Naive thymus-derived CD4-positive, alpha-beta T cell (primary cell): ENCODE measurements at regions not wholly inside any gene's neighbourhood (a gene's known extent, or its start where the extent isn't known, plus 50 kb on each side); places are given as distances from the start of the nearest gene placed in this dataset.

Experiments used
- ATAC-seq: fragments of 150-1000 bp; cut with Tn5 transposase; 2 replicates; pipeline ENCODE4 v1.10.0; 2021; ENCODE audit warnings: mild to moderate bottlenecking, moderate library complexity
- CTCF ChIA-PET: fragments of 350-600 bp; sonication (Branson Sonifier 250); formaldehyde crosslinking; loops from one replicate; lab custom pipeline; 2021; ENCODE audit warnings: antibody characterized with exemption; lab: Charles Lee
- POLR2A ChIA-PET: fragments of 350-600 bp; sonication (Branson Sonifier 250); formaldehyde crosslinking; loops from one replicate; lab custom pipeline; 2021; ENCODE audit warnings: antibody characterized with exemption, inconsistent platforms; lab: Charles Lee
- DNase-seq, 9 donors: peaks; one replicate each; pipeline versions ENCODE4 v3.0.0 to v3.0.0-alpha.2; 2020 to 2022; ENCODE audit warnings: mixed read lengths in 1 of 9
- H3K27ac ChIP-seq: one replicate; pipeline ENCODE4 v1.7.0; 2013; ENCODE audit warnings: mild to moderate bottlenecking, low read depth, low read length, moderate library complexity
- H3K27me3 ChIP-seq, 2 donors: one replicate each; pipeline ENCODE4 v1.7.0; 2013; ENCODE audit warnings: low read length in 2 of 2, mild to moderate bottlenecking in 2 of 2, moderate library complexity in 2 of 2; ENCODE audit not compliant: control insufficient read depth in 2 of 2, insufficient read depth in 2 of 2
- H3K36me3 ChIP-seq, 3 experiments: 1 replicate in 2 of 3; 2 replicates in 1 of 3; pipeline ENCODE4 v1.7.0; 2013; ENCODE audit warnings: low read length in 3 of 3, mild to moderate bottlenecking in 3 of 3, moderate library complexity in 1 of 3; ENCODE audit not compliant: insufficient read depth in 3 of 3, control insufficient read depth in 2 of 3
- H3K4me1 ChIP-seq, 2 donors: one replicate each; pipeline ENCODE4 v1.7.0; 2013; ENCODE audit warnings: low read length in 2 of 2, mild to moderate bottlenecking in 2 of 2, moderate library complexity in 1 of 2; ENCODE audit not compliant: control insufficient read depth in 2 of 2, insufficient read depth in 2 of 2
- H3K4me3 ChIP-seq: 2 replicates; pipeline ENCODE4 v1.7.0; 2013; ENCODE audit warnings: mild to moderate bottlenecking, low read length
- H3K9me3 ChIP-seq, 3 experiments: 1 replicate in 2 of 3; 2 replicates in 1 of 3; pipeline ENCODE4 v1.7.0; 2013; ENCODE audit warnings: low read length in 3 of 3; ENCODE audit not compliant: control insufficient read depth in 2 of 3
- H3K27ac Mint-ChIP-seq, 9 donors: one replicate each; pipeline ENCODE4 v1.8.0; 2020 to 2022; ENCODE audit warnings: mixed read lengths in 9 of 9, mild to moderate bottlenecking in 8 of 9, moderate library complexity in 5 of 9, inconsistent platforms in 2 of 9
- H3K27me3 Mint-ChIP-seq, 5 donors: one replicate each; pipeline ENCODE4 v1.8.0; 2021 to 2022; ENCODE audit warnings: mixed read lengths in 5 of 5, mild to moderate bottlenecking in 1 of 5
- H3K36me3 Mint-ChIP-seq, 5 donors: one replicate each; pipeline ENCODE4 v1.8.0; 2020 to 2022; ENCODE audit warnings: mixed read lengths in 5 of 5, mild to moderate bottlenecking in 3 of 5, inconsistent platforms in 1 of 5
- H3K4me1 Mint-ChIP-seq, 7 donors: one replicate each; pipeline ENCODE4 v1.8.0; 2020 to 2022; ENCODE audit warnings: mixed read lengths in 7 of 7, mild to moderate bottlenecking in 3 of 7, inconsistent platforms in 1 of 7
- H3K4me3 Mint-ChIP-seq, 10 donors: one replicate each; pipeline ENCODE4 v1.8.0; 2020 to 2022; ENCODE audit warnings: mild to moderate bottlenecking in 10 of 10, mixed read lengths in 10 of 10, moderate library complexity in 6 of 10, inconsistent platforms in 2 of 10
- H3K9me3 Mint-ChIP-seq, 11 donors: one replicate each; pipeline ENCODE4 v1.8.0; 2020 to 2022; ENCODE audit warnings: mixed read lengths in 11 of 11, mild to moderate bottlenecking in 4 of 11, inconsistent platforms in 1 of 11, moderate library complexity in 1 of 11
- intact Hi-C, 2 donors: fragments of 100-400 bp; cut with micrococcal nuclease; formaldehyde crosslinking; loops; one replicate each; pipeline ENCODE4 v1.15.1; 2023

DNA sequence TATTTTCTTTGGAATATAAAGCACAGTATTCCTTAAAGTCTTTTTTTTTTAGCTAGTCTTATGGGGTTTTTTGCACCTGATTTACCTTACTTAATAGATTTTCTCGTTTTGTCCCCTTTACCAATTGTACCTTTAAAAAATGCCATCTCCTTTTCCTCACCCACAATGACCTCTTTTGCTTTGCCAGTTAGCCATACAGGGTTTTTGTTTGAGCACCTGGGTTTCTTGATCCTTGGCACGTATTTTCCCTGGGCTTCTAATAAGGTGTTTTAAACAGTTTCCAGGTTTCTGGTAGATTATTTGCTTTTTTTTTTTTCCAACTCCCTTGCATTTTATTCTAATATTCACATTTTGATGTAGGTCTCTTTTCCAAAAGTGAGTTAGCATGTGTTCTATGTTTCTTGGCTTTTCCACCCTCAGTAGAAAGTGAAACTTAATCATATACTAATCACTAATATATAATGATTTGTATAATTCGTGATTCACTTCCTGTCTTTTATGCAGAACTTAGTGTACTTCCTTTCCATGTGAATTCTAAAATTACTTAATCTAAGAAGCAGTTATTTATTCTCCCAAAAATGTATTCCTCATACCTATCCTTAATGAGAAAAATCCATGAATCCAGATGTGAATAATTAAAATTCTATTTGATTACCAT lies 673.9 kb upstream of the RGMB start:
- CTCF ChIA-PET: no interaction called here
- H3K4me3 ChIP-seq: no peak overlapping the region
- Mint-ChIP-seq H3K9me3 (peaks cover 0 to 1% (median 0%) of the 10 kb centered on the region in 11 donors), H3K4me1 (no peaks in the 10 kb centered on the region), H3K36me3 (no peaks in the 10 kb centered on the region), H3K27me3 (peaks cover 0 to 1% (median 0%) of the 10 kb centered on the region in 5 donors), H3K4me3 (no peak overlapping the region), H3K27ac (no peak overlapping the region)
- no peak for ATAC-seq
- H3K9me3 ChIP-seq: no peaks in the 10 kb centered on the region
- POLR2A ChIA-PET: no interaction called here
- no peaks in the 10 kb centered on the region for H3K36me3 ChIP-seq
- intact Hi-C loops: no loop called here
- no peaks in the 10 kb centered on the region for H3K4me1 ChIP-seq
- no peak overlapping the region for H3K27ac ChIP-seq
- H3K27me3 ChIP-seq: no peaks in the 10 kb centered on the region
- DNase-seq: no peak

DNA sequence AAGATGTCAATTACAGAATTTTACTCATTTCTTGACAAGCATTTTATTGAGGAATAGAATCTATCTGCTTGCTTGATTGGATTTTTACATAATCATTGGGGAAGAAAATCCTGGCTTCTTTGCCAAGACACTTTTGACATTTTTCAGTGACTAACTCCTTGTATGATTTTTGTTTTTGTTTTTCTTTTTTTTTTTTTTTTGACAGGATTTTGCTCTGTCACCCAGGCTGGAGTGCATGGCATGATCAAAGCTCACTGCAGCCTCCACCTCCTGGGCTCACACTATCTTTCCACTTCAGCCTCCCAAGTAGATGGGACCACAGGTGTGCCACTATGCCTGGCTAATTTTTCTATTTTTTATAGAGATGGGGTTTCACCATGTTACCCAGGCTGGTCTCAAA lies 672.3 kb upstream of the RGMB start:
- no peaks in the 10 kb centered on the region for H3K4me1 ChIP-seq
- H3K4me3 ChIP-seq: no peak overlapping the region
- no peak overlapping the region for H3K27ac Mint-ChIP-seq
- DNase-seq: no peak
- no peak overlapping the region for H3K27ac ChIP-seq
- POLR2A ChIA-PET: no interaction called here
- no peaks in the 10 kb centered on the region for H3K36me3 ChIP-seq
- H3K27me3 Mint-ChIP-seq: peaks cover 0 to 6% (median 0%) of the 10 kb centered on the region in 5 donors
- H3K27me3 ChIP-seq: no peaks in the 10 kb centered on the region
- H3K9me3 Mint-ChIP-seq: peaks cover 0 to 2% (median 0%) of the 10 kb centered on the region in 11 donors
- no peaks in the 10 kb centered on the region for H3K36me3 Mint-ChIP-seq
- H3K4me1 Mint-ChIP-seq: no peaks in the 10 kb centered on the region
- intact Hi-C loops: no loop called here
- CTCF ChIA-PET: no interaction called here
- no peak overlapping the region for H3K4me3 Mint-ChIP-seq
- H3K9me3 ChIP-seq: no peaks in the 10 kb centered on the region
- ATAC-seq: no peak

DNA sequence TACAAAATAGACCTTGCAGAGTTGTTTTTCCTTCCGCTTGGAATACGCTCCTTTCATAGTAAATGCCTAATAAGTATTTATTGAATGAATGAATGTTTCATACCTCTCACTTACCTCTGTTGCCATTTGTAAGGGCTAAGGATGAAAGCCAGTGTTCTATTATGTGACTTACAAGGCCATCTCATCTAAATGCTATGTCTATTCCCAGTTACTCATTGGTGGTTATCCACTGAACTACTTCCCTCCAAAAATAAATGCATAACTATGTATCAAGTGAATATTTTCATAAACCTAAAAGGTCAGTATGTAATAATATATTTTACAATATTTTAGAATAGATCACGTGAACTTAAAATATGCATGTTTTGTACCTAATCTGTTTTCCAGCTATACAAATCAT lies 670.5 kb upstream of the RGMB start:
- ATAC-seq: no peak
- H3K27ac Mint-ChIP-seq: no peak overlapping the region
- Histone ChIP-seq H3K4me3 (no peak overlapping the region), H3K27me3 (no peaks in the 10 kb centered on the region), H3K36me3 (no peaks in the 10 kb centered on the region), H3K9me3 (no peaks in the 10 kb centered on the region), H3K27ac (no peak overlapping the region), H3K4me1 (no peaks in the 10 kb centered on the region)
- H3K4me1 Mint-ChIP-seq: no peaks in the 10 kb centered on the region
- DNase-seq: no peak
- peaks cover 0 to 11% (median 0%) of the 10 kb centered on the region in 5 donors for H3K27me3 Mint-ChIP-seq
- ChIA-PET CTCF (no interaction called here), POLR2A (no interaction called here)
- H3K36me3 Mint-ChIP-seq: no peaks in the 10 kb centered on the region
- no peak overlapping the region for H3K4me3 Mint-ChIP-seq
- peaks cover 0 to 2% (median 0%) of the 10 kb centered on the region in 11 donors for H3K9me3 Mint-ChIP-seq
- intact Hi-C loops: no loop called here

DNA sequence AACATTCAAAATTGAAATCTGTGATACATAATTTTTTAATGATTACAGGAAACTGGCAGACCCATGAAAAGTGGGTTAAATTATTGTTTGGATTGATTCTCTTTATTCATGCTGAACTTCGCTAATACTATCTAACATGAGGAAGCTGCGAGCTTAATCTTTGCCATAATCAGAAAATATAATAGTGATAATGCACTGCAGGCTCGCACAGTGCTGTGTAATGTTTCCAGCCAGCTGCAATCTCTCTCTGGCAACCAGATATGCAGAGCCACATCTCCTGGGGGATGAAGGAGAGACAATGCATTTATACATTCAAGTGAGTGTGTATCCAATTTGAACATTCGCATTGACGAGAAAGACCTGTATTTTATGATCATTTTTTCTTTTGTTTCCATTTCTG lies 669.7 kb upstream of the RGMB start:
- CTCF ChIA-PET: no interaction called here
- no peak overlapping the region for H3K4me3 ChIP-seq
- Mint-ChIP-seq H3K27ac (no peak overlapping the region), H3K27me3 (peaks cover 0 to 12% (median 0%) of the 10 kb centered on the region in 5 donors), H3K36me3 (no peaks in the 10 kb centered on the region), H3K9me3 (peaks cover 0 to 2% (median 0%) of the 10 kb centered on the region in 11 donors), H3K4me3 (no peak overlapping the region), H3K4me1 (no peaks in the 10 kb centered on the region)
- ATAC-seq (no peak), DNase-seq (no peak)
- intact Hi-C loops: no loop called here
- POLR2A ChIA-PET: no interaction called here
- H3K36me3 ChIP-seq: no peaks in the 10 kb centered on the region
- H3K9me3 ChIP-seq: no peaks in the 10 kb centered on the region
- H3K4me1 ChIP-seq: no peaks in the 10 kb centered on the region
- H3K27me3 ChIP-seq: no peaks in the 10 kb centered on the region
- no peak overlapping the region for H3K27ac ChIP-seq

DNA sequence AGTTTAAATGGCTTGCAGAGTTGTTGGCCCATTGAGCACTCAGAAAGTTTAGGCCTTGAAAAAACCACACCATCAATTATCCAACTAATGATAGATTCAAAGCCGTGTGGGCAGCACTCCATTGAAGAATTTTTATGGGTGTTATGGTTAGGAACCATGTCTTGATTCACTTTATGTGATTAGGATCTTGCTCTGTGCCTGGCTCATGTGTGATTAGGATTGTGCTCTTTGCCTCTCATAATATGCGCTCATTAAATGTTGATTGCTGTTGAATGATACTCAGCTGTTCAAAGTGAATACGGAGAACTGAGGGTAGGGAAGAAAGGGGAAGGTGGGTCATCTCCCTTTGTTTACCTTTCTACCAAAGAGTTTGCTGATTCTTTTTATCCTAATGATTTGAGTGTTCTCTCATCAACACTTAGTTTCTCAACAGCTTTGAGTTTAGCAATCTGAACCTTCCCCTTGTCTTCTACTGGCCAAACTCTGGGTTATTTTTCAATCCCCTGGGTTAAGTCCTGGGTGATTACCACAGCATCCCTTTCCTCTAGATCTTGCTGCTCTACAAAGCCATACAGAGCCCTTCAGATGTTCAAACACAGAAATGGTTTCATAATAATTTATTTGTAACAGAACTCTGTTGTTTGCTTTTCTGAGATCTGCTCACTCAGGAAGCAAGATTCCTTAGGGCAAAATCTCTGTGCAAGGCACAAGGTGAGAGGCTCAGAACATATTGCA lies 668.8 kb upstream of the RGMB start:
- no peak for DNase-seq
- Mint-ChIP-seq H3K27me3 (peaks cover 0 to 12% (median 0%) of the 10 kb centered on the region in 5 donors), H3K27ac (no peak overlapping the region), H3K9me3 (peaks cover 0 to 2% (median 0%) of the 10 kb centered on the region in 11 donors), H3K4me1 (no peaks in the 10 kb centered on the region), H3K36me3 (no peaks in the 10 kb centered on the region), H3K4me3 (no peak overlapping the region)
- CTCF ChIA-PET: no interaction called here
- H3K27ac ChIP-seq: no peak overlapping the region
- POLR2A ChIA-PET: no interaction called here
- no peak for ATAC-seq
- H3K4me1 ChIP-seq: no peaks in the 10 kb centered on the region
- H3K36me3 ChIP-seq: no peaks in the 10 kb centered on the region
- H3K4me3 ChIP-seq: no peak overlapping the region
- no peaks in the 10 kb centered on the region for H3K9me3 ChIP-seq
- no peaks in the 10 kb centered on the region for H3K27me3 ChIP-seq
- intact Hi-C loops: no loop called here

DNA sequence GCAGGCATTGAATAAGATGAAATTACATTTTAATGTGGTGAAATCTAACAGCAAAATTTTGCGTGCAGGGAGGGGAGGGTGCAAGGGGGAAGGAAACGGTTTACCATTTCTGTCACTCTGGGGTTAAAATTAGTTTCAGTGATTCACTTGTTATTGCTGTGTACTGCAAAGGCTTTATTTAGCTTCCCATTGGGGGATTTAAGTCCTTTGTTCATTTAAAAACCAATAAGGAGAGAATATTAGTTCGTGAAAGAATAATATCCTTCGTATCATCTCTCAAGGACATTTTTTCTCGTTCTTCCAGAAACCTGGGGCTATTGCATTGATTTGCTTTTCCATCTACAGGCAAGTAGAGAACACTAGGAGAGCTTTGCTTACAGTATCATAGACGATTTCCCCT lies 667.8 kb upstream of the RGMB start:
- CTCF ChIA-PET: interaction anchor here (0.7 kb wide), 1 partner anchor 889 kb away, joined by 3 read pairs; no protein-coding TSS in a partner anchor
- H3K4me3 ChIP-seq: no peak overlapping the region
- H3K4me1 ChIP-seq: no peaks in the 10 kb centered on the region
- Mint-ChIP-seq H3K9me3 (peaks cover 0 to 2% (median 0%) of the 10 kb centered on the region in 11 donors), H3K27ac (no peak overlapping the region), H3K4me3 (no peak overlapping the region), H3K27me3 (peaks cover 0 to 12% (median 6%) of the 10 kb centered on the region in 5 donors), H3K36me3 (no peaks in the 10 kb centered on the region), H3K4me1 (no peaks in the 10 kb centered on the region)
- no peaks in the 10 kb centered on the region for H3K36me3 ChIP-seq
- DNase-seq (no peak), ATAC-seq (no peak)
- intact Hi-C loops: no loop called here
- POLR2A ChIA-PET: no interaction called here
- no peaks in the 10 kb centered on the region for H3K27me3 ChIP-seq
- no peaks in the 10 kb centered on the region for H3K9me3 ChIP-seq
- no peak overlapping the region for H3K27ac ChIP-seq
